ENCODE measurements at regions not wholly inside any gene's neighbourhood (a gene's known extent, or its start where the extent isn't known, plus 50 kb on each side); places are given as distances from the start of the nearest gene placed in this dataset.

- TF ChIP-seq EZH2 (IDR thresholded peaks at IDR 0.05; ENCODE audit: insufficient read depth, poor library complexity, severe bottlenecking) = no peak
- TF ChIP-seq EZH2phosphoT487 (IDR thresholded peaks at IDR 0.05; ENCODE audit: insufficient read depth, low read depth) = no peak
Measured at GRCh38 chr19:24004166-24004565, 82.8 kb upstream of the ZNF254 start.
